ENCODE measurements at regions not wholly inside any gene's neighbourhood (a gene's known extent, or its start where the extent isn't known, plus 50 kb on each side); places are given as distances from the start of the nearest gene placed in this dataset.

- Mint-ChIP-seq H3K4me1 (ENCODE audit: low read depth) (no peaks in the 10 kb centered on the region), H3K27ac (no peak overlapping the region), H3K36me3 (ENCODE audit: low read depth) (no peaks in the 10 kb centered on the region), H3K4me3 (no peak overlapping the region), H3K27me3 (peaks cover 2% of the 10 kb centered on the region), H3K9me3 (no peaks in the 10 kb centered on the region)
- CTCF ChIA-PET = no interaction called here
- TF ChIP-seq CTCF (IDR thresholded peaks at IDR 0.05) = no peak
- POLR2A ChIA-PET = no interaction called here
- intact Hi-C loops (cut with micrococcal nuclease) = no loop called here
- ATAC-seq (no peak), DNase-seq (no peak)
These were observed 167.1 kb upstream of the MYCN start for GRCh38 chr2:15773204-15773603.

DNA sequence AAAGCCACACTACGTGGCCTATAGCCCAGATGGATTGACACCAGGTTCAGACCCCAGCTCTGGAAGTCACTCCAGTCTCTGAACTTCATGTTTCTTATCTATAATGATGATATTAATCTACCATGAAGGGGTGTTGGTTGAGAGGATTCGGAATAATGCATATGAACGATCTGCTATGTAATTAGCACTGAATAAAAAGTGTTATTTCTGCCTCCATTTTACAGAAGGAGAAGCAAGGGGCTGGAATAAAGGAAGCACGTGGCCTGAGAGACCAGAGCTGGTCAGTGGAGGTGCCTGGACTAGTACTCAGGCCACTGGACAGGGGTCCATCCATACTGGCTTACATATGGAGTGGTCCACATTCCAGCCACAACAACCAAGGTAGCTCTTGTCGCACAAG, 166.5 kb upstream of the MYCN start:
- CTCF ChIA-PET = no interaction called here
- no peaks in the 10 kb centered on the region for H3K36me3 Mint-ChIP-seq (ENCODE audit: low read depth)
- no peaks in the 10 kb centered on the region for H3K9me3 Mint-ChIP-seq
- no peak for TF ChIP-seq CTCF (IDR thresholded peaks at IDR 0.05)
- peaks cover 2% of the 10 kb centered on the region for H3K27me3 Mint-ChIP-seq
- H3K4me3 Mint-ChIP-seq = no peak overlapping the region
- ATAC-seq (no peak), DNase-seq (no peak)
- POLR2A ChIA-PET = no interaction called here
- H3K4me1 Mint-ChIP-seq (ENCODE audit: low read depth) = no peaks in the 10 kb centered on the region
- no peak overlapping the region for H3K27ac Mint-ChIP-seq
- intact Hi-C loops (cut with micrococcal nuclease) = no loop called here

- no peak for DNase-seq
- Mint-ChIP-seq H3K27me3 (peaks cover 2% of the 10 kb centered on the region), H3K4me1 (ENCODE audit: low read depth) (no peaks in the 10 kb centered on the region), H3K9me3 (no peaks in the 10 kb centered on the region), H3K27ac (no peak overlapping the region), H3K4me3 (no peak overlapping the region), H3K36me3 (ENCODE audit: low read depth) (no peaks in the 10 kb centered on the region)
- CTCF ChIA-PET = no interaction called here
- TF ChIP-seq CTCF (IDR thresholded peaks at IDR 0.05) = no peak
- POLR2A ChIA-PET = no interaction called here
- intact Hi-C loops (cut with micrococcal nuclease) = no loop called here
- no peak for ATAC-seq
These were observed 164.4 kb upstream of the MYCN start for GRCh38 chr2:15775753-15776628.

GRCh38 chr2:15776629-15776919, 163.8 kb upstream of the MYCN start:
- H3K4me1 Mint-ChIP-seq (ENCODE audit: low read depth) = no peaks in the 10 kb centered on the region
- no peak overlapping the region for H3K4me3 Mint-ChIP-seq
- no peak overlapping the region for H3K27ac Mint-ChIP-seq
- no peaks in the 10 kb centered on the region for H3K9me3 Mint-ChIP-seq
- ATAC-seq (no peak), DNase-seq (no peak)
- ChIA-PET CTCF (no interaction called here), POLR2A (no interaction called here)
- intact Hi-C loops (cut with micrococcal nuclease) = no loop called here
- no peak for TF ChIP-seq CTCF (IDR thresholded peaks at IDR 0.05)
- no peaks in the 10 kb centered on the region for H3K36me3 Mint-ChIP-seq (ENCODE audit: low read depth)
- peaks cover 2% of the 10 kb centered on the region for H3K27me3 Mint-ChIP-seq

DNA sequence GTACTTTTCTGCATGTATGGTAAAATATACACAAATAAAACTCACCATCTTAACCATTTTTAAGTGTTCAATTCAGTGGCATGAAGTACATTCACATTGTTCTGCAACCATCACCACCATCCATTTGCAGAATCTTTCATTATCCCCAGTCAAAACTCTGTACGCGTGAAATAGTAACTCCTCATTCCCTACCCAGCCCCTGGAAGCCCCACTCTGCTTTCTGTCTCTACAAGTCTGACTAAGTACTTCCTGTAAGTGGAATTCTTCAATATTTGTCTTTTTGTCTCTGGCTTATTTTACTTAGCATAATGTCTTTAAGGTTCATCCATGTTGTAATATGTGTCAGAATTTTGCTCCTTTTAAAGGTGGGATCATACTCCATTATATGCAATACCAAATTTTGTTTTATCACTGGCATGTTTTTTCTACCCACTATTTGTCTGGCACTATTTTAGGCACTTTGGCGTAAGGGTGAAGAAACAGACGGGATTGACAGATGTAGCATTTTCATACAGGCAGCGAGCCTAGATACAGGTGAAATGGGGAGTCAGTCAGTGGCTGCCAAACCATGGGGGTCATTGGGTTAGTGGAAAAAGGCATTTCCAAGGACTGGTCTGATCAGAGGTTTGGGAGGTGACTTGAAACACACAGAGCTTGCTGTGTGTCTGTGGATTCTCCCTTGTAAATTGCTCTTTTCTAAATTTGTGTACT, 163.2 kb upstream of the MYCN start:
- Mint-ChIP-seq H3K36me3 (ENCODE audit: low read depth) (no peaks in the 10 kb centered on the region), H3K27me3 (peaks cover 2% of the 10 kb centered on the region), H3K27ac (no peak overlapping the region), H3K9me3 (no peaks in the 10 kb centered on the region), H3K4me3 (no peak overlapping the region), H3K4me1 (ENCODE audit: low read depth) (no peaks in the 10 kb centered on the region)
- no peak for TF ChIP-seq CTCF (IDR thresholded peaks at IDR 0.05)
- CTCF ChIA-PET = no interaction called here
- ATAC-seq (no peak), DNase-seq (no peak)
- intact Hi-C loops (cut with micrococcal nuclease) = no loop called here
- POLR2A ChIA-PET = no interaction called here

All from activated CD8-positive, alpha-beta T cell treated with anti-CD3 and anti-CD28 coated beads for 36 hours (primary cell).